ENCODE measurements at regions not wholly inside any gene's neighbourhood (a gene's known extent, or its start where the extent isn't known, plus 50 kb on each side); places are given as distances from the start of the nearest gene placed in this dataset.

DNA sequence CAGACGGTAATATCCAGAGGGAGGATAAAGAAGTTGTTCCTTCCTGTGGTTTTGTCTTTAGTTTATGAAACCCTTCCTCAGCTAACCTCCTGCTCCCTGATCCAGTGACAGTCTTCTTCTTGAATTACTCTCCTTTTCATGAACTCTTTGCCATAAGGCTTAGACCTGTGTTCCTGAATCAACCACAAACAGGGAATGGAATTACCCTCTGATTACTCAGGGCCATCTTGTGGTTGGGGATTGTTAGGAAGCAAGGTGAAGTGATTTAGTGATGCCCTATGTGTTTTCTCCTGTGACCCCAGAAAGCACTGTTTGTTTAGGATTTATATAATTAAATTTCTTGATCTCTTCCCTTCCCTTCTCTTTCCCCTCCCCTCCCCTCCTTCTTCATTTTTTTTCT, 409.1 kb downstream of the TAF11L14 start:
- no peak for DNase-seq (ENCODE audit: low spot score)

DNA sequence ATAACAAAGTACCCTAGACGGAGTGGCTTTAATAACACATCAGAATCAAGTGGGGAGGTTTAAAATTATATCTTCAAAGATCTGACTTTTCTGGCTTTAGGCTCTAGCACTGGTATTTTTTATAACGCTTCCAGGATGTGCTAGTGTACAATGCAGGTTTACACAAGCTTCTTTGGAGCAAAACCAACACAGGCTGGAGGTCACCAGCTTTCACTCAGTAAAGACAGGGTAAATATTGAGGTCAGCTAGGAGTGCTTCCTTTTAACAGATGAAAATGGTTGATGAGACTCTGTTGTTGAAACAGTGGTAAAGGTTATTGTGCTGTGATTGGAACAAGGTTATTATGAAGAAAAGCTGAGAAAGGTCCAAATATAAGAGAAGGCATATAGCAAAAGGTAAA, 414.2 kb downstream of the TAF11L14 start:
- DNase-seq (ENCODE audit: low spot score) = no peak

- DNase-seq (ENCODE audit: low spot score) = no peak
Measured at GRCh38 chr5:18050345-18050744, 416.1 kb downstream of the TAF11L14 start.

DNA sequence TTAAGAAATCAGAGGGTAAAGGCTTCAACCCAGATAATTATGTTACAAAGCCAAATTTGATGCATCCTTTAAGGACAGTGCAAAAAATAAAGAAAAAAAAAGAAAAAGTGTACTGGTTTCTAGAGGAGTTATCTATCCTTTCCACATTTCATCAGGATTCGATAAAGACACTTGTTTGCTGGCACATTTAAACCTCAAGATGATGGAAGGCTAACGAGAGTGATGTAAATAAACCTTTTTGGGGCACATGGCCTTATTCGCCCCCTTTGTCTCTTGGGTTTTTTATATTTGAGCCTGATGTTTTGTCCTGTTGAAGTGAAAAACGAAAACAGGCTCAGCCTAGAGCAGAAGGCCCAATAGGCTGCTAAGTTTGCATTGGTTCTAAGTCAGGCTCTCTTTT, 416.5 kb downstream of the TAF11L14 start:
- no peak for DNase-seq (ENCODE audit: low spot score)

DNA sequence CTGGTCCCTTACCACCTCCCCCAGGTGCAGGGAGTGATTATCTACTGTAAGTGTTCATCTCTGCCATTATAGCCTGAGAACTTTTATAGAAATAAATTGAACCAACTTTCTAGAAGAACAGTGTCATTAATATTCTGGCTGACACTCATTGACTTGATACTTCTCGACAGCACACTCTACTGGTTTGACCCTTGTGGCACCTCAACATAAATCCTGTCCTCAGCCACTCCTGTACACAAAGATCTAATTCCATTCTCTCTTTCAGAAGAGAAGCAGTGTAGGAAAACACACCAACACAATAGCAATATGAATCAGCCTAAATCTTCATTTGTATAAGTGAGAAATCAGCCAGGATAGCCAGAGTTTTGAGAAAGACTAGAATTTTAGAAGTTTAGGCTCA, 417.7 kb downstream of the TAF11L14 start:
- no peak for DNase-seq (ENCODE audit: low spot score)

DNA sequence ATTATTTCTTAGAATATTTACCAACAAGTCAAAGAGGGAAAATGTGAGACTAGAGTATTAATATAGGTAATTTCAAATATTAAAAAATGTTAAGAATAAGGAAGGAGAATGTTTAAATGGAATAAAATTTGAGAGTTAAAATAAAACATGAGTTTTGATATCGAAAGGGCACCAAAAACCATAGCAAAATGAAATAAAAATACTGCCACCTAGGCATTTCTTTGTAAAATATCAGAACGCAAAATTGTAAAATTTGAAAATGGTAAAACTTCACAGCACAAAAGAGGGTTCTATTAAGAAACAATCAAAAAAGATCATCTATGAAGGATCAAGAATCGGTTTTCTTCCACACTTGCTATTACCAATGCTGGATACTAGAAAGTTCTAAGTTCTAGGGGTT, 418.3 kb downstream of the TAF11L14 start:
- no peak for DNase-seq (ENCODE audit: low spot score)

DNA sequence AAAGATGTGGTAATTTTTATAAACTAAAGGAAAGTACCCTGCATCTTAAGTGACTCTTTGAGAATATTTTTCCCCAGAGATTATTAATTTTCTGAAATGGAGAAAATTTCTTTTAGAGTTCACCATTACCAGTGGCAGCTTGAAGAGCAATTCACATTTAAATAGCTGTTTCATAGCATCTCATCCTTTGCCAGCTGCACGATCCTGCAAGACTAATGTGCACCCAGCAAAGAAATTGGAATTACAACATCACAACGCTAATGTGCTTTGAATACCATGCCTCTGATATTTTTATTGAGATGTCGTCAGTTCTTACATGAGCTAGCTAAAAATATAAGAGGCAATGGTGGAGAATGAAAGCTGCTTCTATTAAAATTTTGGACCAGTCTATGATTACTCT, 423.5 kb downstream of the TAF11L14 start:
- DNase-seq (ENCODE audit: low spot score) = no peak

GRCh38 chr5:18067615-18068014, 433.4 kb downstream of the TAF11L14 start:
- DNase-seq (ENCODE audit: low spot score) = no peak

- DNase-seq (ENCODE audit: low spot score) = no peak
Measured at GRCh38 chr5:18068826-18069225, 434.6 kb downstream of the TAF11L14 start.

GRCh38 chr5:18069790-18070189, 435.5 kb downstream of the TAF11L14 start:
- no peak for DNase-seq (ENCODE audit: low spot score)

GRCh38 chr5:18072600-18072999, 438.3 kb downstream of the TAF11L14 start:
- no peak for DNase-seq (ENCODE audit: low spot score)

DNA sequence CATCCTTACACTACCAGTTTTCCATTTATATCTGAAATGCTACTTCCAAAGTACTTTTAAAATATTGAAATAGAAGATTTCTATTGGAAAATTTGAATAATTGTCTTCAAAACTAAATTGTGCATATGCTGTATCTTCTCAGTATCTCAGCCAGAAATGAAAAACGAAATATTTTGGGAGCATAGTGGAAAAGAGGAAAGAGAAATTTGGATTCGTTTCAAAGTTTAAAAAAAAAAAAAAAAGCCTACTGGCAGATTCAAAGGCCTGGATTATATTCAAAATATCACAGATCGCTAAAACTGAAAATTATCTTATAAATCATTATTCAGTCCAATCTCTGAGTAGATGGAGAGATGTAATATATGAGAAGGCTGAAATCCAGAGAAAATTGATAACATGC, 440.7 kb downstream of the TAF11L14 start:
- no peak for DNase-seq (ENCODE audit: low spot score)

GRCh38 chr5:18078157-18078556, 443.9 kb downstream of the TAF11L14 start:
- DNase-seq (ENCODE audit: low spot score) = no peak

GRCh38 chr5:18079831-18080230, 445.6 kb downstream of the TAF11L14 start:
- DNase-seq (ENCODE audit: low spot score) = no peak

DNA sequence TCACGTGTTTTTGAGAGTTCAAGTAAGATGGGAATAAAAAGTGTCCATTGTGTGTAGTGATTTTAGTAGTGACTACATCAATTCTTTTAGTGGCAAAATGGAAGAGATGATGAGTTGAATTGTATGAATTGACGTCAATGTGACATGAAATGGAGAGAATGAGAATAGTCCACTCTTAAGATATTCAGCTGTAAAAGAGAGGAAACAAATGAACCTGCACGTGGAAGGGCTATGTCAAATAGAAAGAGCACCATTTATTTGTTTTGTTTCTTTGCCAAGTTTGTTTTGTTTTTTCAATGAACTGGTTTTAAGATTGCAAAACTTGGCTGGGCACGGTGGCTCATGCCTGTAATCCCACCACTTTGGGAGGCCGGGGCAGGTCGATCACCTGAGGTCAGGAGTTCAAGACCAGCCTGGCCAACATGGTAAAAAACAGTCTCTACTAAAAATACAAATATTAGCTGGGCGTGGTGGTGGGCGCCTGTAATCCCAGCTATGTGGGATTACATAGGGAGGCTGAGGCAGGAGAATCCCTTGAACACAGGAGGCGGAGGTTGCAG, 453.8 kb downstream of the TAF11L14 start:
- DNase-seq (ENCODE audit: low spot score) = no peak

GRCh38 chr5:18090177-18090576, 455.9 kb downstream of the TAF11L14 start:
- DNase-seq (ENCODE audit: low spot score) = no peak

- no peak for DNase-seq (ENCODE audit: low spot score)
Measured at GRCh38 chr5:18091142-18091541, 456.9 kb downstream of the TAF11L14 start.

GRCh38 chr5:18091758-18092157, 457.5 kb downstream of the TAF11L14 start:
- DNase-seq (ENCODE audit: low spot score) = no peak

- no peak for DNase-seq (ENCODE audit: low spot score)
Measured at GRCh38 chr5:18095061-18095460, 460.8 kb downstream of the TAF11L14 start.

GRCh38 chr5:18097817-18098216, 463.6 kb downstream of the TAF11L14 start:
- DNase-seq (ENCODE audit: low spot score) = no peak

DNA sequence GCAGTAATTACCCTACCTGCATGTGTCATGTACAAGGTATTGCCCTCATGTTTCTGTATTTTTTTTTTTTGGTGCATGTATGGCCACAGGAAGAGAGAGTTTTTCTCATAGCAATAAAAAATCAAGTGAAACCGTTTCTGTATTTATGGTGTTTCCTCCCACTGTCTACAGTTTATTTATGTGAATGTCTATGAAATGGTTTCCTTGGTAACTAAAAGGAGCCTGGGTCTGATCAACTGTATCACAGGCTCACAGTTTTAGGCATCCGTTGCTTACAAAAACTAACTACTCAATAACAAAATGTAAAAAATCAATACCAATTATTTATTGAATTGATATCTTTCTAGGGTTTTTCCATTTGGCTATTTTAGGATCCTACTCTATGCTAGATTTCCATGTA, 464.4 kb downstream of the TAF11L14 start:
- DNase-seq (ENCODE audit: low spot score) = no peak

- no peak for DNase-seq (ENCODE audit: low spot score)
Measured at GRCh38 chr5:18099261-18099660, 465.0 kb downstream of the TAF11L14 start.

DNA sequence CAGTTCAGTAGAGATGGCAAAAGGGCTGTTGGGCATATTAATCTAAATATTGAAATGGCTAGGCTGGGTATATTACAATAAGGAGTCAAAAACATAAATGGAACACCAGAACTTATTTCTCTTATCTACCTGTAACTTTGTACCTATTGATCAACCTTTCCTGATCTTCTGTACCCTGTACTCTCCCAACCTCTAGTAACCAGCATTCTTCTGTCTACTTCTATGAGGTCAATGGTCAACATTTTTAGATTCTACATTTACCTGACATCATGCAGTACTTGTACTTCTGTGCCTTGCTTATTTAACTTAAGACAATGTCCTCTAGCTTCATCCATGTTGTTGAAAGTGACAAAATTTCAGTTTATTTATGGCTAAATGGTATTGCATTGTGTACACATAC, 467.3 kb downstream of the TAF11L14 start:
- DNase-seq (ENCODE audit: low spot score) = no peak

DNA sequence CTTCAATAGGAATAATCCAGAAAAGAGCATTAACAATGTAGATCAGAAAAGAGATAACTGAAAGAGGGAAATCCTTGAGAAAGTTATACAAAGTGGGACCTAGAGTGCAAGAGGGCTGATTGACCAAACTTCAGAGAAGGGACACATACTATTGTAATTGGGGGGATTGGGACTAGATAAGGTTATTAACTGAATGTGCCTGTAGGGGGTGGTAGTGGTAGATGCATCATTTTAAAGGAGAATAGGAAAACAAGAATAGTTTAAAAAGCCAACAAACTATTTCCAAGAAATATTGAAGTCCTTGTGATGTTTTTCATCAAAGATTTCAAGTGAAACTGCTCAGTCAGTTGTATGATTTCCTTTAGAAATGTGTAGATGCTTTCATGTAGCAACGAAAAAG, 468.5 kb downstream of the TAF11L14 start:
- DNase-seq (ENCODE audit: low spot score) = no peak

GRCh38 chr5:18105449-18105848, 471.2 kb downstream of the TAF11L14 start:
- no peak for DNase-seq (ENCODE audit: low spot score)

All from putamen (tissue), 1 donor.